Stimulated activated CD8-positive, alpha-beta memory T cell treated with anti-CD3 and anti-CD28 coated beads, Interleukin-4, amount 100 ng/mL, for 48 hours (primary cell): ENCODE measurements at regions not wholly inside any gene's neighbourhood (a gene's known extent, or its start where the extent isn't known, plus 50 kb on each side); places are given as distances from the start of the nearest gene placed in this dataset.

ENCODE experiments used
- DNase-seq: peaks from one replicate; pipeline ENCODE4 v3.0.0-alpha.2; 2020

DNA sequence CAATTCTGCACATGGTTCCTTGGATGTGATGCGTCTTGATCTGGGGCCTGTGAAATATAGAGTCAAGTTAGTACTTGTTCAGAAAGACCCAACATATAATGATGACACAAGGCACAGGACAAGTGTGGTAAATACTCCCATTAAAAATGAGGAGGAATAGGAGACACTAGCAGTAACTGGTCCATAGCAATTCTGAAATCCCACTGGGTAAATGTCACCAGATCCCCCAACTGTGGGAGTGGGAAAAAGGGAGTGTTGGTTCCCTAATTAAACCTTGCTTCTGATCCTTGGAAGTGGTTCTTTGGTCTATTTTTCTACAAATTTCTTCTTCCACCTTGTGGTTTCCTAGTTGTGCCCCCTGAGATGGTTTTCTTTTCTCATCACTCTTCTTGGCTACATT, 62.5 kb upstream of the NRP1 start:
- DNase-seq: no peak

GRCh38 chr10:33396279-33396678, 61.8 kb upstream of the NRP1 start:
- DNase-seq: no peak

GRCh38 chr10:33395201-33395600, 60.7 kb upstream of the NRP1 start:
- DNase-seq: no peak

DNA sequence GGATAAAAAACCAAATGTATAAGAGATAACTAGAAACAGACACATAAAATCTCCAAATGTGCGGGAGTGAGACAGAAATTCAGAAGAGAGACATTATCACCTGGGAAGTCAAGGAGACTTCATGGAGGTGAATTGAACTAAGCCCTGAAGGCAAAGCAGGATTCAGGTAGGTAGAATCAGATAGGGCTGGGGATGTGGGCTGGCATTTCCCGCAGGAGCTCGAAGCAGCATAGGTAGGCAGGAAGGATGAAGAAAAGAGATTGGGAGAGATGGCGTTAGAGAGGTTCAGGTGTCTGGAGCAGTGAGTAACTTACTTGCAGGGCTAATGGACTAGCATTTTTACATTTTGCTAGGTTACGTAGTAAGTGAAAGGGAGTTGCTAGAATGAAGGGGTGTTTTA, 58.2 kb upstream of the NRP1 start:
- DNase-seq: no peak

GRCh38 chr10:33391611-33392465, 57.4 kb upstream of the NRP1 start:
- DNase-seq: no peak

- DNase-seq: no peak
These were observed 55.6 kb upstream of the NRP1 start for GRCh38 chr10:33390046-33390445.

DNA sequence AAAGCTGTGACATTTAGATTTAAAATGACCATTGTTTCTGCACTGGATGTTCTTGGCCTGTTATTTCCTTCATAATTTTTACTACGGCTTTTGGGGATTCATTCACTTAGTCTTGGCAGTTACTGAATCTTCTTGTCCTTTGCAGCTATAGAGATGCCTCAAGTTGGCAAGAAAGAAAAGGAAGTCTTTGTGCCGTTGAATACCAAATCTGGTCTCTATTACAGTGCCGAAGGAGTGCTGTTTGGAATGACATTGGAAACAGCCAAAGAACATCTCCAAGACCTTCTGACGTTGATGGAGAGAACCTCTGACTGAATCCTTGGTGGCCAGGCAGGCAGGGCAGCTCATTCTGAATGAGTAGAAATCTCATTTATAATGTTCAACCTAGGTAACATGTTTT, 54.3 kb upstream of the NRP1 start:
- DNase-seq: no peak

GRCh38 chr10:33388382-33388781, 53.9 kb upstream of the NRP1 start:
- no peak for DNase-seq

DNA sequence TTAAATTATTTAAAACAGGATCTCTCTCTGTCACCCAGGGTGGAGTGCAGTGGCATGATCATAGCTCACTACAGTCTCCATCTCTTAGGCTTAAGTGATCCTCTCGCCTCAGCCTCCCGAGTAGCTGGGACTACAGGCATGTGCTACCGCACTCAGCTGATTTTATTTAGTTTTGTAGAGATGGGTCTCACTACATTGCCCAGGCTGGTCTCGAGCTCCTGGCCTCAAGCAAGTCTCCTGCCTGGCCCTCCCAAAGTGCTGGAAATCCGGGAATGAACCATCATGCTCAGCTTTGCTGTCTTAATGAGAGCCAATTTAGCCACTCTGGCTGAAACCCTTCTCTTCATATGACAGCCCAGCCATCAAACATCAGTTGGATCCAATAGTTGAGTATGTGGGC, 53.3 kb upstream of the NRP1 start:
- DNase-seq: no peak

GRCh38 chr10:33386926-33387325, 52.5 kb upstream of the NRP1 start:
- DNase-seq: no peak

DNA sequence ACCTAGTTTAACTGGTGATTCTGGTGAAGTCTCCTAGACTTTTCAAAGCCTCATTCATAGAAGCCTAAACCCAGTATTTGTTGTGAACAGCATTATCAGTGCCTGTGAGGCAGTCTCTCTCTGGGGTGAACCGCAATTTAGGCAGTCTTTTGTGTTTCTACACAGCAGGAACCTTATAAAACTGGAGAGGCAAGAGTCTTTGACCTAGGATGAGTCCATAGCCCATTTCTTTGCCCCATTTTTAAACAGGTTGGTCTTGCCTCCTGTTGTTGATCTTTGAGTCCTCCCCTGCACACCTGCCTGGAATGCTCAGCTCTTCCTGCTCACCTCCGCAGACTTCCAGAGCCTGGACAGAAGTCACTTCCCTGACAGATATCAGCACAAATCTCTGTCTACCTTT, 51.2 kb upstream of the NRP1 start:
- DNase-seq: no peak

DNA sequence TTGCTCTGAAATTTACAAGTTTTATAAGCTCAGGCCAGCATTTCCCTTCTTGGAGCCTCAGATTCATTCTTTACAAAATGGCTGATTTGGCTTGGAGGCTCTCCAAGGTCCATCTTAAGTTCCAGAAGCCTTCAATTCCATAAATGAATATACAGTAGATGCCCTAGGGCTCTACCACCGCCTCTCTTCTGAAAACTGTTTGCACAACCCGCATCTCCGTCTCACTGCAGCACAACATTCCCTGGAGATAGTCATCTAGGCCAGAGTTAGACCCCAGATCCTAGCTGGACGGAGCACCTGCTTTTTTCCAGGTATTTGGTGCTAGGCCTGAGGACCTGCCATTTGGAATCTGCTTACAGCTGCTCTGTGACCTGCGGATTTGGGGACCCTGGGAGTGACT, 50.5 kb upstream of the NRP1 start:
- no peak for DNase-seq
